AG09309 (cell line): ENCODE measurements at regions not wholly inside any gene's neighbourhood (a gene's known extent, or its start where the extent isn't known, plus 50 kb on each side); places are given as distances from the start of the nearest gene placed in this dataset.

Source experiments
- DNase-seq: peaks from one replicate; pipeline ENCODE4 v3.0.0-alpha.2; 2010; ENCODE audit warnings: low read depth
- H3K4me3 ChIP-seq: 2 replicates; pipeline ENCODE4 v1.5.1; 2011; ENCODE audit warnings: mild to moderate bottlenecking, low read depth, low read length, moderate library complexity; ENCODE audit not compliant: control insufficient read depth
- CTCF ChIP-seq: IDR thresholded peaks from 2 replicates; pipeline ENCODE4 v1.5.1; 2011; ENCODE audit warnings: mild to moderate bottlenecking, low read depth, low read length, inconsistent platforms; ENCODE audit not compliant: insufficient read depth, control insufficient read depth; ENCODE audit errors: missing control alignments

GRCh38 chr4:31549256-31549655 lies 829.1 kb downstream of the PCDH7 start:
- TF ChIP-seq CTCF: no peak
- DNase-seq: no peak
- no peak overlapping the region for H3K4me3 ChIP-seq

- no peak for TF ChIP-seq CTCF
- no peak for DNase-seq
- no peak overlapping the region for H3K4me3 ChIP-seq
Observed at GRCh38 chr4:31557437-31557836, 837.3 kb downstream of the PCDH7 start.

GRCh38 chr4:31573554-31573953 lies 853.4 kb downstream of the PCDH7 start:
- H3K4me3 ChIP-seq: no peak overlapping the region
- no peak for TF ChIP-seq CTCF

GRCh38 chr4:31575504-31575903 lies 855.3 kb downstream of the PCDH7 start:
- TF ChIP-seq CTCF: no peak
- DNase-seq: no peak
- no peak overlapping the region for H3K4me3 ChIP-seq

More at GRCh38 chr4:31573554-31573953, 853.4 kb downstream of the PCDH7 start:
- no peak for DNase-seq

- no peak for DNase-seq
- no peak overlapping the region for H3K4me3 ChIP-seq
Observed at GRCh38 chr4:31580843-31581242, 860.7 kb downstream of the PCDH7 start.

GRCh38 chr4:31585503-31585902 lies 865.3 kb downstream of the PCDH7 start:
- TF ChIP-seq CTCF: no peak

More at GRCh38 chr4:31580843-31581242, 860.7 kb downstream of the PCDH7 start:
- TF ChIP-seq CTCF: no peak

GRCh38 chr4:31592293-31592692 lies 872.1 kb downstream of the PCDH7 start:
- DNase-seq: no peak
- TF ChIP-seq CTCF: no peak
- no peak overlapping the region for H3K4me3 ChIP-seq

More at GRCh38 chr4:31585503-31585902, 865.3 kb downstream of the PCDH7 start:
- DNase-seq: no peak
- H3K4me3 ChIP-seq: no peak overlapping the region
